NCI-H69 (cell line): ENCODE measurements at regions not wholly inside any gene's neighbourhood (a gene's known extent, or its start where the extent isn't known, plus 50 kb on each side); places are given as distances from the start of the nearest gene placed in this dataset.

ENCODE experiments used
- DNase-seq: peaks from one replicate; lab custom pipeline; 2025; lab: John Stamatoyannopoulos, UW

- no peak for DNase-seq
Observed at GRCh38 chr2:167900435-167901114, 346.8 kb downstream of the STK39 start.

- DNase-seq: no peak
Observed at GRCh38 chr2:167898340-167898739, 349.1 kb downstream of the STK39 start.

DNA sequence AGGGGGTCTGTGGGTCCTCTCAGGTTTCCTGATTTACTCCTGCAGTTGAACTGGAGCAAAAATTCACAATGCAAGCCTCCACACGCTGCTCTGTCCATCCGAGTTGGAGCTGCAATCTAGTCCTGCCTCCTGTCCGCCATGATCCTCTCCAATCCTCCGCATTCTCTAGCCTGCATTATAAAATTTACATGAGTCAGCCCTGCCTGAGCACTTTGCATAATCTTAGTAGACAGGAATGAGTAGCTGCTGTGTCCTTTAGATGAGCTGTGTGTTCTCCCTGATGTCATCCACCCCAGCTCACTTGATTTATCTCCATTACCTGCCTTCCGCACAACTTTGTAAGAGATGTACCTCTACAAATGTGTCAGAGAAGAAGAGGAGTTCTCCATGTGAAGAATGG lies 355.6 kb downstream of the STK39 start:
- DNase-seq: no peak

DNA sequence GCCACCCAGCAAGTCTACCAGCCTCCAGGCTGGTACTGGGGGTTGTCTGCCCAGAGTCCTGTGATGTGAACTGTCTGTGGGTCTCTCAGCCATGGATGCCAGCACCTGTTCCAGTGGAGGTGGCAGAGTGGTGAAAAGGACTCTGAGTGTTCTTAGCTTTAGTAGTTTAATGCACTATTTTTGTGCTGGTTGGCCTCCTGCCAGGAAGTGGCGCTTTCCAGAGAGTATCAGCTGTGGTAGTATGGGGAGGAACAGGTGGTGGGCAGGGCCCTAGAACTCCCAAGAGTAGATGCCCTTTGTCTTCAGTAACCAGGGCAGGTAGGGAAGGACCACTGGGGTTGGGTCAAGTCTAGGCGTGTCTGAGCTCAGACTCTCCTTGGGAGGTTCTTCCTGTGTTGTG lies 356.7 kb downstream of the STK39 start:
- DNase-seq: peak; percentile 80

DNA sequence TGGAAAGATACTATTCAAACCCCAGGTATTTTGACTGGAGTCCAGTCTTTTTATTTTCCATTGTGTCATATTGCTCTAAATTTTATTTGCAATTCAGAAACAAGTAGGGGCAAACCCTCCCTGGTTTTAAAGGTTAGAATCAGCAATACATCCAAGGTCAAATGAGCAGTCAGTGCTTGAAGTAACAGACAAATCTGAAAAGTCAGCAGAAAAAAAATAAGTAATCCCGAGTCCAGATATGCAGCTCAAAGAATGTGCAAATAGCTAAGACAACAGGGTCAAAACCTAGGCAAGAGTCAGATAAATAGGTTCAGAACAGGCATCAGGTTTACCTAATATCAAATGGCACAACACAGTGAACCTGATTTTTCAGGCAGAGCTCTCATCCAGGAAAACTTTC lies 367.0 kb downstream of the STK39 start:
- no peak for DNase-seq

GRCh38 chr2:167875529-167875928 lies 371.9 kb downstream of the STK39 start:
- DNase-seq: peak; percentile 22

- no peak for DNase-seq
Observed at GRCh38 chr2:167874812-167875211, 372.6 kb downstream of the STK39 start.

DNA sequence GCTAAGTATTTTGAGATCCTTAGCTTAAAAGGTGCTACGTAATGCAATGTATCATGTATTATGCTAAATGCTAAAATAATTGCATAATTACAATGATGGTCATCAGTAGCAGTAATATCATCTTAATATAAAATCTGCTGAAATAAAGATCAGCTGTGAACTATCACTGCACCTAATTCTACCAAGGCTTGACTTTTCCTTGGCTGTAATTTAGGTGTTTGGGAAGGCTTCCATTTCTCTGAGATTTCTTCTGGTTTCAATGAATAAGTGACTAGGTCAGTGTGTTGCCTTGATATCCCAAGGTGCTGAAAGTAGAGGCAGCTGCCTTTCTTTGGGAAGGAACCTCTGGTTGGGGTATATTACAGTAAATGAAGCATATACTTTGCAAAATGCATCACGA lies 376.1 kb downstream of the STK39 start:
- DNase-seq: no peak

GRCh38 chr2:167869200-167869599 lies 378.2 kb downstream of the STK39 start:
- DNase-seq: peak; percentile 13

DNA sequence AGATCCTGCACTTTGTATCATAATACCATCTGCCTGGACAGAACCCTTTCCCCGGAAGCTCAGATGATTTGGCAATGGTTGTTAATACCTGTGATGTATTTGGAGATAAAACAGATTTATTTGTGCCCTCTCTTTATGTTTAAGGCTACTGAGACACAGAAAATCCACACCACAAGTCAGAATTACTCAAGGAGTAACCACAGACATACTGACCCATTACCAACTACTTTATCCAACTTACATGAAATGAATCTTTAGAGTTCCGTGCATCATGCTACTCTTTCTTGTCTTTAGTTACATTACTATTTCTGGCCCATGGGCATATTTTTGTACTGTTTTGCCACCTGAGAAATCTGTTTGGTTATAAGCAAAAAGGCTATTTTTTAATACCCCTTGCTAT lies 384.0 kb downstream of the STK39 start:
- DNase-seq: no peak

- DNase-seq: peak; percentile 13
Observed at GRCh38 chr2:167862782-167863181, 384.6 kb downstream of the STK39 start.

- no peak for DNase-seq
Observed at GRCh38 chr2:167862296-167862695, 385.1 kb downstream of the STK39 start.

DNA sequence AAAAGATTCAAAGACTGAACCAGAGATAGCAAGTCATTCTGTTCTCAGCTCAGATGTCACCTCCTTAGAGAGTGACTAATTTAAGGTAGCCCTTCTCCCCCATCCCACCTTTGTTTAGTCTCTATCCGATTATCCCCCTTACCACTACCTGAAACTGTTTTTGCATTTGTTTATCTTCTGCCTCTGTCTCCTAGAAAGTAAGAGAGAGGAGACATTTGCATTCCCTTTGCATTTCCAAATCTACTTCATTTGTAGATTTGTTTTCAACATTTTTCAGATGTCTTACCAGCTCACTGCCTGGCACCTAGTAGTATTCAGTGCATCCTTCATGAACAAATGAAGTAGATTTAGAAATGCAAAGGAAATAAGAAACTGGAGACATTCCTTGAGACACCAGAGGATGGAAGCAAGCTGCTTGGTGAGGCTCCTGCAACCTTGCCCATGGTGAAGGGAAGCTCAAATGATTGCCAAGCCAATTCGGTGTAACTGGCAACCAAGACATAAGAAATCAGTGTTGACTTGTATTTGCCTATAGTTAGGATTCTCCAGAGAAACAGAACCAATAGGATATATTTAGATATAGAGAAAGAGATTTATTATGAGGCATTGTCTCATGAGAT lies 385.7 kb downstream of the STK39 start:
- DNase-seq: no peak

- no peak for DNase-seq
Observed at GRCh38 chr2:167860082-167860481, 387.3 kb downstream of the STK39 start.

GRCh38 chr2:167859676-167860075 lies 387.7 kb downstream of the STK39 start:
- DNase-seq: peak; percentile 4

DNA sequence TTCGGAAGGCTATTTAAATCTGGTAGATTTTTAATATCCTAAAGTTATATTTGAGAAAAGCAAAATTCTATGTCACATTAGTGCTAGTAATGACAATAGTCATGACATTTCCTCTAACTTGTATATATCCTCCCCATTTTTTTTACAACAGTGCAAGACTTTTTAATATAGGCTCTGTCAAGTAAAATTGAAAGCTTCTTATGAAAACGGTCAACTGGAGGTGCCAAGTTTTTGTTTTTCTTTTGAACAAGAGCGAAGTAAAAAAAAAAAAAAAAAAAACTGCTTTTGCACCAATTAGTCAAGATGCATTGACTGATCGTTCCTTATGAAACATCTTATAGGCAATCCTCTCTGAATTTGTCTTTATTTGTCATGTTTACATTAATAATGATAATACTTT lies 389.3 kb downstream of the STK39 start:
- no peak for DNase-seq

- DNase-seq: no peak
Observed at GRCh38 chr2:167857416-167857815, 390.0 kb downstream of the STK39 start.

GRCh38 chr2:167856190-167856589 lies 391.2 kb downstream of the STK39 start:
- no peak for DNase-seq

GRCh38 chr2:167855211-167855610 lies 392.2 kb downstream of the STK39 start:
- DNase-seq: no peak

DNA sequence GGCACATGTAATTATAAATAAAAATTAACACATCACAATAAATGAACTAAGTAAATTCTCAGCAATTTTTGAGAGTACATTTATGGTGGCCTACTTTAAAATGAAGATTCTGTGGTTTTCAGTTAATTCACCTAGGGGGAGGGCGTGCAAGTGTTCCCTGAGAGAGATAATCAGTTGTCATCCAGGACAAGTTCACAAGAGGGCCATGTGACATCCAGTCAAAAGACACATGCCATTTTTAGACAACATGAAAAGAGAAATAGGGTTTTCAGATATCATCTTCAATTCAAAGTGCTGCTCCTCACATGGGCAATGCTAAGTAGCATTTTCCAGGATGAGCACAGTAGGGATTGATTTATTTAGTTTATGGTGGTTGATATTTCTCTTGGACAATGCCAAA lies 393.7 kb downstream of the STK39 start:
- no peak for DNase-seq

GRCh38 chr2:167851876-167852275 lies 395.5 kb downstream of the STK39 start:
- DNase-seq: no peak

DNA sequence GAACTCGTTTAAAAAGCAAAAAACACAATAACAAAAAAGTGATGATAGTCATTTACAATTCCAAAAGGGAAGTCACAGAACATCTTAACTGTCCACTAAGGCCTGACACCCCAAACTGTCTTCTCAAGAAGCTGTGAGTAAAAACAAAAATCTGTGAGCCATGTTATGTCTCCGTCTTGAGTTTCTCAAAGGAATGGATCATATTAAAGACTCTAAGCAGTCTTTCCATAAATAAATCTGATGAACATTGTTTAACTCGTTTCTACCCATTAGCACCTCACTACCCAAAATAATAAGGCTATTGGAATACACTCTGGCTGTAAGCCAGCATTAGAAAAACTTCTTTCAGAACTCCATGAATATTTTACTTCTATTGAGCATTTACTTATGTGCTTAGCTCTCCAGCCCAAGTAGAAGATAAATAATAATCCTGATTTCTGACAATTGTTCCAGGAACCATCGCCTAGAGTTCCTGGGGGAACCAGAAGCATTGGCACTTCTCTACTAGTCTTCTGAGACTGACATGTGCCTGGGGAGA lies 396.0 kb downstream of the STK39 start:
- no peak for DNase-seq

DNA sequence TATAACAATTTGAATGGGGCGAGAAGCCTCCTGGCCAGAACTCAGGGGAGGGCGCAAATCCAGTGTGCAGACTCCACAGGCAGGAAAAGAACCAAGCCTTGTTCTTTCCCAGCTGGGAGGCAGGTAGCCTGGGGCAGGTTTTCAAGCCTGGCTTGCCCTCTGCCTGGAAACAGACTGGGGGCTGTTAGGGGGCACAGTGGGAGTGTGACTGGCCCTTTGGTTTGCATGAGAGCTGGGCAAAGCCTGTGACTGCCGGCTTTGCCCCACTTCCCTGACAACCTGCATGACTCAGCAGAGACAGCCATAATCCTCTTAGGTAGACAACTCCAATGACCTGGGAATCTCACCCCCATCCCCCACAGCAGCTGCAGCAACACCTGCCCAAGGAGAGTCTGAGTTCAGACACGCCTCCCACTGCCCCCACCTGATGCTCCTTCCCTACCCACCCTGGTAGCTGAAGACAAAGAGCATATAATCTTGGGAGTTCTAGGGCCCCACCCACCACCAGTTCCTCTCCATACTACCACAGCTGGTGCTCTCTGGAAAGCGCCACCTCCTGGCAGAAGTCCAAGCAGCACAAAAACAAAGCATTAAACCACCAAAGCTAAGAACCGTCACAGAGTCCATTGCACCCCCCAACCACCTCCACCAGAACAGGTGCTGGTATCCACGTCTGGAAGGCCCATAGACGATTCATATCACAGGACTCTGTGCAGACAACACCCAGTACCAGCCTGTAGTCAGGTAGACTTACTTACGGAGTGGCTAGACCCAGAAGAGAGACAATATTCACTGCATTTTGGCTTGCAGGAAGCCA lies 402.5 kb downstream of the STK39 start:
- DNase-seq: peak; percentile 88
